H1 (cell line): ENCODE measurements at regions not wholly inside any gene's neighbourhood (a gene's known extent, or its start where the extent isn't known, plus 50 kb on each side); places are given as distances from the start of the nearest gene placed in this dataset.

ENCODE experiments used
- EP300 ChIP-seq, 2 experiments: IDR thresholded peaks; 1 replicate in 1 of 2; 2 replicates in 1 of 2; pipeline ENCODE4 v1.6.1; 2011 to 2012; ENCODE audit warnings: low read depth in 2 of 2, low read length in 2 of 2, mild to moderate bottlenecking in 2 of 2, borderline replicate concordance in 1 of 2, inconsistent platforms in 1 of 2, moderate library complexity in 1 of 2
- NANOG ChIP-seq: IDR thresholded peaks from 2 replicates; pipeline ENCODE4 v1.6.1; 2011; ENCODE audit warnings: low read length, low read depth, mild to moderate bottlenecking, inconsistent platforms; ENCODE audit not compliant: insufficient read depth, poor library complexity, severe bottlenecking
- POLR2AphosphoS5 ChIP-seq: IDR thresholded peaks from 2 replicates; pipeline ENCODE4 v1.6.1; 2011; ENCODE audit warnings: low read depth, low read length
- RFX5 ChIP-seq: IDR thresholded peaks from 2 replicates; pipeline ENCODE4 v1.6.1; 2011; ENCODE audit warnings: low read depth, low read length, improper control_type of control experiment, borderline replicate concordance

DNA sequence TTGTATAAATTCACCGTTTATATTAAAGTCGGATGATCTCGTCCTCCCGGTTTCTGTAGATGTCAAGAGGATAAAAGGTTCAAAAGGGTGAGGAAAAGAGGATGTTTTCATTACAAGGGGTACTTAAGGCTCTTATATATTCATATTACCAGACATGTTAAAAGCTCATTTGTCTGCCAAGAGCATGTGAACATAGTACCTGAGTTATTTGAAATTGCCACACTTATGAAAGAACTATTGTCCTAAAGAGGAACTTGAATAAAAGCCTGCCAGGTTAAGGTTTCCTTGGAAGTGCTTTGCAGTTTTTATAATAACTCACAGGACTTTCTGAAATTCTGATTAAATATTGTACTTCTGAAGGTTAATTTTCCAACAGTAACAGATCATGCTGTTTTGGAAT, 1915.1 kb downstream of the MAT2B start (continued):
- no peak for TF ChIP-seq NANOG
- TF ChIP-seq EP300 (IDR thresholded peaks at IDR 0.05; ENCODE audit: borderline replicate concordance in 1 of 2, low read depth in 2 of 2, low read length in 2 of 2), result no peak
- TF ChIP-seq POLR2AphosphoS5, result no peak
- no peak for TF ChIP-seq RFX5
